ENCODE measurements at regions not wholly inside any gene's neighbourhood (a gene's known extent, or its start where the extent isn't known, plus 50 kb on each side); places are given as distances from the start of the nearest gene placed in this dataset.

GRCh38 chr13:30074431-30074830 lies 224.0 kb upstream of the UBL3 start:
- Histone ChIP-seq H3K27me3 (replicated peaks; ENCODE audit: control insufficient read depth, insufficient read depth, low read length) (no peaks in the 10 kb centered on the region), H3K36me3 (ENCODE audit: control insufficient read depth, insufficient read depth, low read length) (no peaks in the 10 kb centered on the region), H3K4me3 (replicated peaks; ENCODE audit: low read depth, low read length) (no peak overlapping the region)
- TF ChIP-seq CTCF (IDR thresholded peaks at IDR 0.05; ENCODE audit: insufficient read depth, low read length, poor library complexity, severe bottlenecking), result no peak
- DNase-seq (ENCODE audit: extremely low read depth, insufficient read length), result no peak

DNA sequence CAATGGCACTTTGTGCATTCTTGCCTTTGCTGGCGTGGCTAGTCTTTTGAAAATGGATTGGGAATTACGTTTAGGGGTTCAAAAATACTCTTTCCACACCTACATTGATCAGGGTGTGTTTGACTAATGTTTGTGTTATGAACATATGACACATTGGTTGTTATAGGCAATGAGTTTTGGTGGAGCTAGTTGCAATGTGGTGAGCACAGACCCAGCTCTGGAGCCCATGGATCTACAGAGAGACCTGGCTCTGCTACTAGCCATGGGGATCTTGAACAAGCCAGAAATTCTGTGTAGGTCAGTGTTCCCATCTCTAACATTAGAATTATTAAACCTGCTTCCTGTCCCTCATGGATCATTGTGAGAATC lies 222.4 kb upstream of the UBL3 start:
- DNase-seq (ENCODE audit: extremely low read depth, insufficient read length), result no peak
- Histone ChIP-seq H3K36me3 (ENCODE audit: control insufficient read depth, insufficient read depth, low read length) (no peaks in the 10 kb centered on the region), H3K27me3 (replicated peaks; ENCODE audit: control insufficient read depth, insufficient read depth, low read length) (peaks cover 1% of the 10 kb centered on the region; the same call in 1 of the 2 replicates), H3K4me3 (replicated peaks; ENCODE audit: low read depth, low read length) (no peak overlapping the region)
- no peak for TF ChIP-seq CTCF (IDR thresholded peaks at IDR 0.05; ENCODE audit: insufficient read depth, low read length, poor library complexity, severe bottlenecking)

- Histone ChIP-seq H3K27me3 (replicated peaks; ENCODE audit: control insufficient read depth, insufficient read depth, low read length) (peaks cover 1% of the 10 kb centered on the region; the same call in 1 of the 2 replicates), H3K4me3 (replicated peaks; ENCODE audit: low read depth, low read length) (no peak overlapping the region), H3K36me3 (ENCODE audit: control insufficient read depth, insufficient read depth, low read length) (no peaks in the 10 kb centered on the region)
- no peak for TF ChIP-seq CTCF (IDR thresholded peaks at IDR 0.05; ENCODE audit: insufficient read depth, low read length, poor library complexity, severe bottlenecking)
- DNase-seq (ENCODE audit: extremely low read depth, insufficient read length), result no peak
Observed at GRCh38 chr13:30071969-30072817, 221.8 kb upstream of the UBL3 start.

GRCh38 chr13:30065181-30065580 lies 214.8 kb upstream of the UBL3 start:
- no peak for DNase-seq (ENCODE audit: extremely low read depth, insufficient read length)
- Histone ChIP-seq H3K4me3 (replicated peaks; ENCODE audit: low read depth, low read length) (no peak overlapping the region), H3K36me3 (ENCODE audit: control insufficient read depth, insufficient read depth, low read length) (no peaks in the 10 kb centered on the region), H3K27me3 (replicated peaks; ENCODE audit: control insufficient read depth, insufficient read depth, low read length) (peaks cover 1% of the 10 kb centered on the region; the same call in 1 of the 2 replicates)
- no peak for TF ChIP-seq CTCF (IDR thresholded peaks at IDR 0.05; ENCODE audit: insufficient read depth, low read length, poor library complexity, severe bottlenecking)

GRCh38 chr13:30063892-30064291 lies 213.5 kb upstream of the UBL3 start:
- Histone ChIP-seq H3K4me3 (replicated peaks; ENCODE audit: low read depth, low read length) (no peak overlapping the region), H3K36me3 (ENCODE audit: control insufficient read depth, insufficient read depth, low read length) (no peaks in the 10 kb centered on the region), H3K27me3 (replicated peaks; ENCODE audit: control insufficient read depth, insufficient read depth, low read length) (peaks cover 1% of the 10 kb centered on the region; the same call in 1 of the 2 replicates)
- no peak for DNase-seq (ENCODE audit: extremely low read depth, insufficient read length)
- TF ChIP-seq CTCF (IDR thresholded peaks at IDR 0.05; ENCODE audit: insufficient read depth, low read length, poor library complexity, severe bottlenecking), result no peak
